CD14-positive monocyte (primary cell): ENCODE measurements at regions not wholly inside any gene's neighbourhood (a gene's known extent, or its start where the extent isn't known, plus 50 kb on each side); places are given as distances from the start of the nearest gene placed in this dataset.

ENCODE experiments used
- DNase-seq, 3 donors: peaks; one replicate each; pipeline ENCODE4 v3.0.0-alpha.2; 2011 to 2022
- H2AFZ ChIP-seq: 2 replicates; pipeline ENCODE4 v1.6.0; 2012; ENCODE audit warnings: mild to moderate bottlenecking, low read depth, low read length, inconsistent platforms; ENCODE audit not compliant: insufficient read depth, poor library complexity, severe bottlenecking
- H3K27ac ChIP-seq, 2 donors: 1 replicate in 1 of 2; 2 replicates in 1 of 2; pipeline ENCODE4 v1.5.1; 2012 to 2013; ENCODE audit warnings: low read length in 2 of 2, control low read depth in 1 of 2, inconsistent platforms in 1 of 2, low read depth in 1 of 2, mild to moderate bottlenecking in 1 of 2
- H3K27me3 ChIP-seq, 2 donors: one replicate each; pipeline versions ENCODE4 v1.6.0 to v1.6.1; 2011 to 2013; ENCODE audit warnings: low read length in 2 of 2; ENCODE audit not compliant: control insufficient read depth in 2 of 2, insufficient read depth in 2 of 2
- H3K36me3 ChIP-seq, 2 donors: replicated peaks in 1 of 2; 1 replicate in 1 of 2; 2 replicates in 1 of 2; pipeline versions ENCODE4 v1.5.1 to v1.6.1; 2012 to 2013; ENCODE audit warnings: low read length in 2 of 2, control low read depth in 1 of 2, inconsistent platforms in 1 of 2, mild to moderate bottlenecking in 1 of 2; ENCODE audit not compliant: insufficient read depth in 2 of 2, control insufficient read depth in 1 of 2
- H3K4me1 ChIP-seq, 2 donors: 1 replicate in 1 of 2; 2 replicates in 1 of 2; pipeline versions ENCODE4 v1.5.1 to v1.6.1; 2012 to 2013; ENCODE audit warnings: low read length in 2 of 2, control low read depth in 1 of 2, inconsistent platforms in 1 of 2, mild to moderate bottlenecking in 1 of 2, moderate library complexity in 1 of 2; ENCODE audit not compliant: insufficient read depth in 2 of 2, control insufficient read depth in 1 of 2
- H3K4me2 ChIP-seq: replicated peaks from 2 replicates; pipeline ENCODE3; 2012; ENCODE audit warnings: low read length, moderate library complexity, mild to moderate bottlenecking; ENCODE audit not compliant: poor library complexity, severe bottlenecking; ENCODE audit errors: extremely low read depth
- H3K4me3 ChIP-seq, 3 experiments: fragments of 200-600 bp in 1 of 3; sonication (generic) in 1 of 3; replicated peaks in 1 of 3; 1 replicate in 2 of 3; 2 replicates in 1 of 3; pipeline ENCODE4 v1.5.1; 2011 to 2013; ENCODE audit warnings: low read length in 3 of 3, mild to moderate bottlenecking in 3 of 3, control low read depth in 2 of 3, low read depth in 2 of 3, inconsistent platforms in 1 of 3, moderate library complexity in 1 of 3
- H3K79me2 ChIP-seq: 2 replicates; pipeline ENCODE4 v1.6.0; 2012; ENCODE audit warnings: mild to moderate bottlenecking, control low read depth, inconsistent platforms, low read length, moderate library complexity; ENCODE audit not compliant: insufficient read depth
- H3K9ac ChIP-seq: 2 replicates; pipeline ENCODE4 v1.6.0; 2017; ENCODE audit warnings: low read length, mild to moderate bottlenecking; ENCODE audit not compliant: insufficient read depth, poor library complexity, severe bottlenecking
- H3K9me3 ChIP-seq, 2 donors: replicated peaks in 1 of 2; 1 replicate in 1 of 2; 2 replicates in 1 of 2; pipeline versions ENCODE4 v1.5.1 to v1.6.1; 2012 to 2013; ENCODE audit warnings: low read length in 2 of 2, control low read depth in 1 of 2; ENCODE audit not compliant: control insufficient read depth in 1 of 2, insufficient read depth in 1 of 2
- H4K20me1 ChIP-seq: 2 replicates; pipeline ENCODE4 v1.6.0; 2012; ENCODE audit warnings: mild to moderate bottlenecking, low read length, control low read depth, moderate library complexity; ENCODE audit not compliant: insufficient read depth
- H3K27ac Mint-ChIP-seq, 7 donors: one replicate each; pipeline ENCODE4 v1.8.0; 2020; ENCODE audit warnings: mild to moderate bottlenecking in 7 of 7, mixed read lengths in 7 of 7, moderate library complexity in 6 of 7, inconsistent platforms in 2 of 7
- H3K27me3 Mint-ChIP-seq, 3 donors: one replicate each; pipeline ENCODE4 v1.8.0; 2021 to 2022; ENCODE audit warnings: low read depth in 3 of 3, mild to moderate bottlenecking in 3 of 3, mixed read lengths in 3 of 3, moderate library complexity in 3 of 3, inconsistent platforms in 1 of 3
- H3K36me3 Mint-ChIP-seq, 2 donors: one replicate each; pipeline ENCODE4 v1.8.0; 2020; ENCODE audit warnings: mixed read lengths in 2 of 2, inconsistent platforms in 1 of 2, mild to moderate bottlenecking in 1 of 2
- H3K4me1 Mint-ChIP-seq: one replicate; pipeline ENCODE4 v1.8.0; 2020; ENCODE audit warnings: mild to moderate bottlenecking, mixed read lengths
- H3K4me3 Mint-ChIP-seq, 2 donors: one replicate each; pipeline ENCODE4 v1.8.0; 2020; ENCODE audit warnings: mild to moderate bottlenecking in 2 of 2, mixed read lengths in 2 of 2, moderate library complexity in 1 of 2
- H3K9me3 Mint-ChIP-seq, 7 donors: one replicate each; pipeline ENCODE4 v1.8.0; 2020 to 2022; ENCODE audit warnings: mixed read lengths in 7 of 7, mild to moderate bottlenecking in 6 of 7, moderate library complexity in 6 of 7, inconsistent platforms in 2 of 7
- CTCF ChIP-seq: fragments of 200-600 bp; IDR thresholded peaks from one replicate; pipeline ENCODE4 v1.8.0; 2022; ENCODE audit warnings: antibody characterized with exemption, mild to moderate bottlenecking
- WGBS: methylation state at CpG from one replicate; pipeline ENCODE4 v1.1.5; 2013; ENCODE audit warnings: missing lambda C conversion rate; ENCODE audit not compliant: insufficient coverage; 5-methylcytosine and 5-hydroxymethylcytosine counted together
- intact Hi-C, 2 donors: fragments of 100-400 bp; cut with micrococcal nuclease; formaldehyde crosslinking; loops; one replicate each; pipeline versions ENCODE4 v1.15.0 to v1.15.1; 2023

- no peaks in the 10 kb centered on the region for H3K4me1 ChIP-seq
- no peaks in the 10 kb centered on the region for H3K36me3 Mint-ChIP-seq
- no peak overlapping the region for H3K4me3 ChIP-seq
- no peak overlapping the region for H3K27ac Mint-ChIP-seq
- no peak overlapping the region for H2AFZ ChIP-seq
- H3K4me1 Mint-ChIP-seq: no peaks in the 10 kb centered on the region
- H3K9me3 ChIP-seq: peaks cover 0 to 3% of the 10 kb centered on the region in 2 donors
- no peaks in the 10 kb centered on the region for H4K20me1 ChIP-seq
- no peak overlapping the region for H3K4me2 ChIP-seq
- no peak overlapping the region for H3K27ac ChIP-seq
- H3K79me2 ChIP-seq: no peaks in the 10 kb centered on the region
- peaks cover 0 to 6% (median 1%) of the 10 kb centered on the region in 7 donors for H3K9me3 Mint-ChIP-seq
- H3K27me3 ChIP-seq: no peaks in the 10 kb centered on the region
- H3K27me3 Mint-ChIP-seq: peaks cover 0 to 2% (median 0%) of the 10 kb centered on the region in 3 donors
- TF ChIP-seq CTCF: no peak
- H3K4me3 Mint-ChIP-seq: no peak overlapping the region
- no peak for DNase-seq
- no peak overlapping the region for H3K9ac ChIP-seq
- intact Hi-C loops: no loop called here
- H3K36me3 ChIP-seq: no peaks in the 10 kb centered on the region
These were observed 1395.0 kb downstream of the ZPLD1 start for GRCh38 chr3:103829723-103830326.

DNA sequence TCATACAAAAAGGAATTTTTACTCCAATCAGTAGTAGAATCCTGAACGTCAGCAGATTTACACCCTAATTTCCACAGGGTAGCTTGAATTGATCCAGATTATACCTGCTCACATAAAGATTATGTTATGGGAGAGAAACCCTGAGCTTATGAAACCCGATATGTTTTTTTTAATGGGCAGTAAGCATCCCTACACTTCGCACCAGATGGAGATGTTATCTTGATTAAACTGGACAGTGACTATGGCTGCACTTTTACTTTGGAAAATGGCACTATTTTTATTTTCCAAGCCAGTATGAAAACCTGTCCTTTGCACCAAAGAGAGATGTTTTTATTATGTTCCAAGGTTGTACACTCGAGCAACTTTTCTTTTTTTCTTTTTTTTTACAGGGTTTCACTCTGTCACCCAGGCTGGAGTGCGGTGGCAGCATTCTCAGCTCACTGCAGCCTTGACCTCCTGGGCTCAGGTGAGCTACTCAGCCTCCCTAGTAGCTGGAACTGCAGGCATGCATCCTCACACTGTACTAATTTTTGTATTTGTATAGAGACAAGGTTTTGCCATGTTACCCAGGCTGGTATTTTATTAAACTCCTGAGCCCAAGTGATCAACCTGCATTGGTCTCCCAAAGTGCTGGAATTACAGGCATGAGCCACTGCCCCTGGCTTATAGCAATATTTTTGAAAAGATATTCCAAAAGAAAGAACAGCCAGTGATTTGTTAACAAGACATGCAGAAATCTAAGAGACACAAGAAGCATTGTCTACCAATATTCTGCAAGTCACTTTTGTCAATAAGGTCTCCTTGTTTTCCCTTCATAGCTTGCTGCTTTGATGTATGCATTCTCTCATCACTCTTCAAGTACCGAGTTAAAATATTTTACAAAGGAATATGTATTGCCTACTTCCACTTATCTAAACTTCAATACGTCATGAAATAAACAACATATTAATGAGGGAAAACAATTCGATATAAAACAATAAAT is 1412.6 kb downstream of the ZPLD1 start:
- Histone ChIP-seq H2AFZ (no peak overlapping the region), H3K27ac (no peak overlapping the region), H3K4me3 (no peak overlapping the region), H4K20me1 (no peaks in the 10 kb centered on the region), H3K27me3 (no peaks in the 10 kb centered on the region), H3K36me3 (no peaks in the 10 kb centered on the region), H3K9ac (no peak overlapping the region), H3K4me2 (no peak overlapping the region), H3K9me3 (no peaks in the 10 kb centered on the region), H3K79me2 (no peaks in the 10 kb centered on the region), H3K4me1 (no peaks in the 10 kb centered on the region)
- Mint-ChIP-seq H3K27me3 (no peaks in the 10 kb centered on the region), H3K4me3 (no peak overlapping the region), H3K27ac (no peak overlapping the region), H3K36me3 (no peaks in the 10 kb centered on the region), H3K9me3 (peaks cover 0 to 3% (median under 1%) of the 10 kb centered on the region in 7 donors), H3K4me1 (no peaks in the 10 kb centered on the region)
- no peak for TF ChIP-seq CTCF
- 87% methylated on average over 3 of the region's 8 CpGs for WGBS
- intact Hi-C loops: no loop called here
- no peak for DNase-seq
